Stimulated activated CD4-positive, alpha-beta T cell treated with anti-CD3 and anti-CD28 coated beads, Interleukin-15, amount 100 ng/mL, for 48 hours (primary cell): ENCODE measurements at regions not wholly inside any gene's neighbourhood (a gene's known extent, or its start where the extent isn't known, plus 50 kb on each side); places are given as distances from the start of the nearest gene placed in this dataset.

Source experiments
- DNase-seq, 2 donors: peaks; one replicate each; pipeline ENCODE4 v3.0.0-alpha.2; 2020; ENCODE audit warnings: low read depth in 2 of 2

GRCh38 chr7:42311195-42311594 is 74.2 kb upstream of the GLI3 start:
- no peak for DNase-seq

- no peak for DNase-seq
These were observed 56.0 kb upstream of the GLI3 start for GRCh38 chr7:42292991-42293521.

GRCh38 chr7:42289473-42289872 is 52.5 kb upstream of the GLI3 start:
- DNase-seq, result no peak
